ENCODE measurements at regions not wholly inside any gene's neighbourhood (a gene's known extent, or its start where the extent isn't known, plus 50 kb on each side); places are given as distances from the start of the nearest gene placed in this dataset.

- no peak overlapping the region for H3K4me2 ChIP-seq (ENCODE audit: low read length)
- no peak overlapping the region for H3K27ac ChIP-seq (ENCODE audit: low read length)
- H3K9me3 ChIP-seq (ENCODE audit: insufficient read depth, low read length) = no peaks in the 10 kb centered on the region
- no peaks in the 10 kb centered on the region for H3K36me3 ChIP-seq (replicated peaks; ENCODE audit: low read depth, low read length)
- no peak overlapping the region for H2AFZ ChIP-seq (ENCODE audit: low read depth, low read length)
- H4K20me1 ChIP-seq (ENCODE audit: insufficient read depth, low read length) = no peaks in the 10 kb centered on the region
- H3K4me1 ChIP-seq (ENCODE audit: low read length) = no peaks in the 10 kb centered on the region
- H3K79me2 ChIP-seq (ENCODE audit: low read length) = no peaks in the 10 kb centered on the region
- TF ChIP-seq EZH2phosphoT487 (IDR thresholded peaks at IDR 0.05; ENCODE audit: low read depth) = no peak
- no peak for TF ChIP-seq CTCF (IDR thresholded peaks at IDR 0.05; ENCODE audit: low read depth, low read length)
- no peak overlapping the region for H3K9ac ChIP-seq (ENCODE audit: low read length)
- no peak overlapping the region for H3K4me3 ChIP-seq (ENCODE audit: low read length)
- H3K27me3 ChIP-seq (ENCODE audit: low read depth, low read length) = no peaks in the 10 kb centered on the region
These were observed 609.7 kb downstream of the SLC16A7 start for GRCh38 chr12:60205500-60205899.

DNA sequence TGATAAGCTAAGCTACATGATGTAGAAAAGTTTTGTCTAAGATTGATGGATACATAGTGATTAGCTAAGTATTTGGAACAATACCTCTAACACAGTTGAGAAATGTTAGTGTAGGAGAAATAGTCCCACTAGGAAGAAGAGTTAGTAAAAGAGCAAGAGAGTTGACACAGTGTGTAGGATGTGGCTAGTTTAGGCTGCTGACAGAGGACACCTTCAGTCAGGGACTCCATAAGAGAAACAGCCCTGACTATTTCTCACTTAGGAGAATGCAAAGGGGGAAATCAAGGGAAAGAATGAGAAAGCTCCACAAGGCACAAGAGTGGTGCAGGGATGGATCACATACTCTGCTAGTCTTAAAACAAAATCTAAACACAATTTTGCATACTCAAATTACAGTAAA is 613.7 kb downstream of the SLC16A7 start:
- no peak for TF ChIP-seq CTCF (IDR thresholded peaks at IDR 0.05; ENCODE audit: low read depth, low read length)
- no peak for TF ChIP-seq EZH2phosphoT487 (IDR thresholded peaks at IDR 0.05; ENCODE audit: low read depth)
- no peaks in the 10 kb centered on the region for H3K4me1 ChIP-seq (ENCODE audit: low read length)
- no peaks in the 10 kb centered on the region for H3K79me2 ChIP-seq (ENCODE audit: low read length)
- H3K27me3 ChIP-seq (ENCODE audit: low read depth, low read length) = no peaks in the 10 kb centered on the region
- H3K27ac ChIP-seq (ENCODE audit: low read length) = no peak overlapping the region
- H4K20me1 ChIP-seq (ENCODE audit: insufficient read depth, low read length) = no peaks in the 10 kb centered on the region
- H3K4me3 ChIP-seq (ENCODE audit: low read length) = no peak overlapping the region
- H3K9ac ChIP-seq (ENCODE audit: low read length) = no peak overlapping the region
- no peaks in the 10 kb centered on the region for H3K36me3 ChIP-seq (replicated peaks; ENCODE audit: low read depth, low read length)
- no peak overlapping the region for H2AFZ ChIP-seq (ENCODE audit: low read depth, low read length)
- no peak overlapping the region for H3K4me2 ChIP-seq (ENCODE audit: low read length)
- no peaks in the 10 kb centered on the region; the same call in 1 of the 2 replicates for H3K9me3 ChIP-seq (ENCODE audit: insufficient read depth, low read length)

GRCh38 chr12:60209933-60210332 is 614.1 kb downstream of the SLC16A7 start:
- Histone ChIP-seq H4K20me1 (ENCODE audit: insufficient read depth, low read length) (no peaks in the 10 kb centered on the region), H3K9ac (ENCODE audit: low read length) (no peak overlapping the region), H3K79me2 (ENCODE audit: low read length) (no peaks in the 10 kb centered on the region), H3K4me3 (ENCODE audit: low read length) (no peak overlapping the region), H3K27me3 (ENCODE audit: low read depth, low read length) (no peaks in the 10 kb centered on the region), H3K4me1 (ENCODE audit: low read length) (no peaks in the 10 kb centered on the region), H3K27ac (ENCODE audit: low read length) (no peak overlapping the region), H3K36me3 (replicated peaks; ENCODE audit: low read depth, low read length) (no peaks in the 10 kb centered on the region), H2AFZ (ENCODE audit: low read depth, low read length) (no peak overlapping the region), H3K9me3 (ENCODE audit: insufficient read depth, low read length) (no peaks in the 10 kb centered on the region; the same call in 1 of the 2 replicates), H3K4me2 (ENCODE audit: low read length) (no peak overlapping the region)
- TF ChIP-seq CTCF (IDR thresholded peaks at IDR 0.05; ENCODE audit: low read depth, low read length) (no peak), EZH2phosphoT487 (IDR thresholded peaks at IDR 0.05; ENCODE audit: low read depth) (no peak)

- H3K36me3 ChIP-seq (replicated peaks; ENCODE audit: low read depth, low read length) = no peaks in the 10 kb centered on the region
- no peaks in the 10 kb centered on the region; the same call in 1 of the 2 replicates for H3K9me3 ChIP-seq (ENCODE audit: insufficient read depth, low read length)
- H3K4me1 ChIP-seq (ENCODE audit: low read length) = no peaks in the 10 kb centered on the region
- no peak overlapping the region for H3K27ac ChIP-seq (ENCODE audit: low read length)
- no peaks in the 10 kb centered on the region for H3K27me3 ChIP-seq (ENCODE audit: low read depth, low read length)
- H3K4me2 ChIP-seq (ENCODE audit: low read length) = no peak overlapping the region
- TF ChIP-seq CTCF (IDR thresholded peaks at IDR 0.05; ENCODE audit: low read depth, low read length) (no peak), EZH2phosphoT487 (IDR thresholded peaks at IDR 0.05; ENCODE audit: low read depth) (no peak)
- H3K9ac ChIP-seq (ENCODE audit: low read length) = no peak overlapping the region
- no peaks in the 10 kb centered on the region for H4K20me1 ChIP-seq (ENCODE audit: insufficient read depth, low read length)
- no peak overlapping the region for H3K4me3 ChIP-seq (ENCODE audit: low read length)
- no peak overlapping the region for H2AFZ ChIP-seq (ENCODE audit: low read depth, low read length)
- no peaks in the 10 kb centered on the region for H3K79me2 ChIP-seq (ENCODE audit: low read length)
These were observed 614.9 kb downstream of the SLC16A7 start for GRCh38 chr12:60210756-60211155.

Data from OCI-LY3 (cell line).